Stimulated activated CD8-positive, alpha-beta memory T cell treated with anti-CD3 and anti-CD28 coated beads, Interleukin-12 subunit alpha, Interleukin-12 subunit beta, amount 100 ng/mL, for 24 hours (primary cell): ENCODE measurements at regions not wholly inside any gene's neighbourhood (a gene's known extent, or its start where the extent isn't known, plus 50 kb on each side); places are given as distances from the start of the nearest gene placed in this dataset.
"Not testable (repeated sequence)": the region's sequence is repeated elsewhere in the genome, so short reads cannot be mapped to it uniquely, and the experiment has no call there.

Experiments
- DNase-seq: peaks from one replicate; pipeline ENCODE4 v3.0.0-alpha.2; 2020; ENCODE audit errors: extremely low read depth

DNA sequence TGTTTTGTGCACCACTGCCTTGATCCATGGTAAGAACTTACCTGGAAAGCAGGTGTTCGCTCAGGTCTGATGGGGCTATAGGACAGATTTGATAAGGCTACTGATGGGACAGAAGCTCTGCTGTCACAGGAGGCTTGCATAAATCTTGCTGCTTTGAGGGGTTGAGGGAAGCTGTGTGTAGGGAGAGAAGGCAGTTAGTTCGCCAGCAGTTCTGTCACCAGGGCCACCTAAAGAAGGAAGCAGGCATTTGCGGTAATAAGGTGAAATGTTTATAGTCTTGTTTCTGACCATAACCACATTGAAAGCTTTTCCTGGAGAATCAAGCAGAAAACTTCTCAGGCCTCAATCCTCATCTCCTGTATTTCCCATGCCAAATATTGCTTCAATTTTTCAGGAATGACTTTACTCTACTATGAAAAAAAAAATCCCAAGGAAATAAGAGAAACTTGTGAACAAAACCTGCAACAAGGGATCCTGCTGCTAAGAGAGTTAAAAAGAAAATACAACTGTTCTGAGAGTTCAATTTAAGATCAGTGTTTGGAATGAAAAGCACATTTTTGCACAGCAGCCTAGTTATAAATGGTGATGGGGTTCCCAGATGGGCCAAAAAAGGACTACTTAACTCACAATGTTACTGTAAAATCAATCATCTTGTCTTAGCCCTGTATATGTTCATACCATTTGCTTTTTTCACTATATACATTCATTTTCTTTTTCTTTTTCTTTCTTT, 122.0 kb upstream of the RANBP3L start:
- no peak for DNase-seq

DNA sequence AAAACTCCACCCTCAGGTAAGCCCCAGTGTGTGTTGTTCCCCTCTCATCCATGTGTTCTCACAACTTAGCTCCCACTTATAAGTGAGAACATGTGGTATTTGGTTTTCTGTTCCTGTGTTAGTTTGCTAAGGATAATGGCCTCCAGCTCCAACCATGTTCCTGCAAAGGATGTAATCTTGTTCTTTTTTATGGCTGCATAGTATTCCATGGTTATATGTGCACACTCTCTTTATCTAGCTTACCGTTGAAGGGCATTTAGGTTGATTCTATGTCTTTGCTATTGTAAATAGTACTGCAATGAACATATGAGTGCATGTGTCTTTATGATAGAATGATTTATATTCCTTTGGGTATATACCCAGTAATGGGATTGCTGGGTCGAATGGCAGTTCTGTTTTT, 124.4 kb upstream of the RANBP3L start:
- DNase-seq, result not testable (repeated sequence)

DNA sequence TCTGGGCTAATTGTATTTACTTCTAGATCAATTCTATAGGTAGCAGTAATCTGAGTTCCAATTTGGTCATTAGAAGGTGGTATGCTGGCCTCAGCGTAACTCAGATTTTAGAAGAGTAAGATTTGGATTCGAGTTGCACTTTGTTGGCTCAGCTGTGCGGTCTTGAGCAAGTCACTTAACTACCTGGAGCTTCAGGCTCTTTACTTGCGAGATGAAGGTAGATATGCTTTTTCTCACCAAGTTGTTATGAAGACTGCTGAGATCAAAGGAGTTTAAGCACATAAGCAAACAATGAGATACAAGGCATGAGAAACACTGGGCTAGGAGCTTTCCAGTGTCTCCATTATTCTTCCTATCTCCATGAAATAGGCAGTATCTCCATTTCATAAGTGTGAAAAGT, 133.8 kb upstream of the RANBP3L start:
- no peak for DNase-seq

DNA sequence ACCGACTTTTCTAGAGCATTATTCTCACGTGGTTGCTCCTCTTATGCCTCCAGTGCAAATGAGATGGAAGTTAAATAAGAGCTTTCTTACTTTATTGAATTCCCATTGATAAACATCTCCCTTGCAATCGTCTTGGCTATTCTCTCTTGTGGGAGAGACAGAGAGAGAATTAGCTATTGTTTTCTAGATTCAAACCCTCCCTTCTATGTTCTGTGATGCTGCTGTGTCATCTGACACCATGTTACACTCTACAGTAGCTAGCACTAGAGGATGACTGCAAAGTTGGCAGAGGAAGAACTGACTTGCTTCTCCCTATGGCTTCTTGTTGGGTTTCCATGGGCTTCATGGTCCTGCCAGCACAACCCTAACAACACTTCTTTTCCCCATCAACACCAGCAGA, 134.6 kb upstream of the RANBP3L start:
- no peak for DNase-seq

DNA sequence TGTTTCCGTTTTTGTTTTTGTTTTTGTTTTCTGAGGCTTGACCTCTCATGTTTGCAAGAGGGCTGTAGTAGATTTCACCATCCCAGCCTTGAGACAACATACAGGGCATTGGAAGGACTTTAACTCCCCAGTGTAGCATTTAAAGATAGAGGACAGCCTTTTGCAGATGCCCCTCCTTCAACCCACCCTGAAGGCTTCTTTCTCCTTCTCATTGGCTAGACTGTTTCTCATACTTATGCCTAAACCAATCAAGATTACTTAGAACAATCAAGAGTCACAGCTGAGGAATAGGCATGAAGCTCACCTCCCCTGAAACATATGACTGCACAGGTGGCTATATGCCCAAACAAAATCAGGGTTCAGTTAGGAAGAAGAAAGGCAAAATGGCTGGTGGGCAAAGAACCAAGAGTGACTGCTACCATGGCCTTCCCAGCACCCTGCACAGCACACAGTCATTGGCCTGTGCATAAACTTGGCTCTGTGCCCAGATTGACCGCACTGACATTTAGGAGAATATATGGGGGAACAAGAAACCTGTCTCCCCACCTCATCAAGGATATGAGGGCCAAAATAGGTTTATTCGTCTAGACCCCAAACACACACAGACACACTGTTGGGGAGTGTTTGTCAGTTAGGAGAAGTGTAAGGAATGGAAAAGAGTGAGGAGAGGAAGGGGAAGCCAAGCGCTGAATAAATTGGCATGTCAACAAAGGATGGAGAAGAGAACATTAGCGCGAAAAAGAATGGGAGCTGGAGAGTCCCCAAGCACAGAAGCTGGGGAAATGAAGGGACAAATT, 137.3 kb upstream of the RANBP3L start:
- DNase-seq, result no peak

DNA sequence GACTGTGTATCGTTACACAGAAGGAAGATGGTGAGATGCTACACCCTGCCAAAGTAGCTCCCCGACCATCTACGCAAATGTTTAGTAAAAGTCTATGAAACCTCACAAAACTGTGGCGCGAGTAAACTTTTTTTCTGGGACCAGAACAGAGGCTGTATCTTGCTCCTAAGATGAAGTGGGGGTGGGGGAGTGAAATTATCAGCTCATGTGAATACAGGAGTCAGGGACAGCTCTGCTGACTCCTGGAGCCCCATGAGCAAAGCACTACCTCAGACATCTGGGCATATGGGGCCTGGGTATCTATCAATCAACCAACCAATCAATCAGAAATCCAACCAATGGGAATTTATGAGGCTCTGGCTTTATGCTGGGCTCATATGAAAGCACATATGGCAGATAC, 138.6 kb upstream of the RANBP3L start:
- no peak for DNase-seq

DNA sequence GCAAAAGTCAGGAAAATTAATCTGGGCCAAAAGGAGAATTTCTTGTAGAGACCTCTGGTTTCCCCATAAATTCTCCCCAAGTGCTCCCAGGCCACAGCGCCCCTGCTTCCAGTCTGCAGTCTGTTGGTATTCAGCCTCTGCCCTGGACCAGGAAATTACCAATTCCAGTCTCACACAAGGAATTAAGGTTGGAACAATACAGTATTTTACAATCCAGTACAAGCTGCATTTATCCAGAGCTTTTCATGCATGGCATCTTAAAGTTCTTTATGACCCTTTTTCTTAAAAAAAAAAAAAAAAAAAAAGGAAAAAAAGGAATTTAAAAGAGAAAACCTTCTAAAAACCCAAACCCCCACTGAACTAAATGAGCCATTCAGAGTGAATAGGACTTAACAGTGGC, 139.6 kb upstream of the RANBP3L start:
- no peak for DNase-seq

DNA sequence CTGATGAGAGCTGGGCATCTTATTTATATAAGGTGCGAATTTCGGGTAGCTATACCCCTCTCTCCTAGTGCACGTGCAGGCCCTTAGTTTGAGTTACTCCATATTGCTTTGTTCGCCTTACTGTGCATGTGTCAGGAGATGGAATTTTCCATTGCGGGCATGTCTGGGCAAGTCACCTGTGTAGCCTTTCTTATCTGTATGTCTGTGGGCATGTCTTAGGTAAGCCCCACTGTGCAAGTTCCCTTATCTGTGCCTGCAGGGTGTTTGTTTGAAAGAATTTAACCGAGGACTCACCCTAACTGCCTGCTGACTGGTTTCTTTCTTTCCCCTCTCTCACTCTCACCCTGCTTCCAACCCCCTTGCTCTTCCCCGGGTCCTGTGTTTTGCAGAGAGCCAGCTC, 140.7 kb upstream of the RANBP3L start:
- DNase-seq, result no peak

DNA sequence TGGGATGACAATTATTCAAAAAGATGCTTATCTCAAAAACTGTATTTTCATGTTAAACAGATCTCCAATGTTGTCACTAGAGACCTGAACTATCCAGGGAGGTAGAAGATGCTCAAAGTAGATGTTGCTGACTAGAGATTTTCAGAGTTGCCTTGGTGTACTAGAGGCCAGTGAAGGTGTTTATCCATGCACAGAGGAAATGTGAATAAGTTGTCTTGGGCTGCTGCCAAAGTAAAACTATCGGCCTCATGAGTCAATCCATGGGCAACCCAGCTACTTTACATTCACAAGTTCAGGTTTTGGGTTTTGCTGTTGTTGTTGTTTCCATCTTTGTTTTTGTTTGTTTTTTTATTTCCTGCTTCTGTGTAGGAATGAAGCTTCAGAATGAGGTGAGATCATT, 141.1 kb upstream of the RANBP3L start:
- DNase-seq, result no peak

DNA sequence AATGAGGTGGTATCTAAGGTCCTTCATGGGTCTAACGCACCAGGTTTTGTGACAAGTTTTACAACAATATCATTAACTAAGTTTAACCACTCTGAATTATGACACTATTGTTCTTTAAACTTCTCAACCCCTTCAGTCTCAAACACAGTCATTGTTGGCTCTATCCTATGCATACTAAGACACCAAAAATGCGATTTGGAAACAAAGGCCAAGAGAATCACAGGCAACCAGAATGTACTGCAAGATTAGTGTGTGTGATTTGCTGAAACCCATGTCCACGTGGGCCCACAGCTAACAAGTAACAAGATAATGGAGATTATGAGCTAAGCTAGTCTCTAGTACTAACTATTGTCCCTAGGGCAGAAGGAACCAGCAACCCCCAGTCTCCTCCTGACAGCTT, 142.2 kb upstream of the RANBP3L start:
- no peak for DNase-seq

DNA sequence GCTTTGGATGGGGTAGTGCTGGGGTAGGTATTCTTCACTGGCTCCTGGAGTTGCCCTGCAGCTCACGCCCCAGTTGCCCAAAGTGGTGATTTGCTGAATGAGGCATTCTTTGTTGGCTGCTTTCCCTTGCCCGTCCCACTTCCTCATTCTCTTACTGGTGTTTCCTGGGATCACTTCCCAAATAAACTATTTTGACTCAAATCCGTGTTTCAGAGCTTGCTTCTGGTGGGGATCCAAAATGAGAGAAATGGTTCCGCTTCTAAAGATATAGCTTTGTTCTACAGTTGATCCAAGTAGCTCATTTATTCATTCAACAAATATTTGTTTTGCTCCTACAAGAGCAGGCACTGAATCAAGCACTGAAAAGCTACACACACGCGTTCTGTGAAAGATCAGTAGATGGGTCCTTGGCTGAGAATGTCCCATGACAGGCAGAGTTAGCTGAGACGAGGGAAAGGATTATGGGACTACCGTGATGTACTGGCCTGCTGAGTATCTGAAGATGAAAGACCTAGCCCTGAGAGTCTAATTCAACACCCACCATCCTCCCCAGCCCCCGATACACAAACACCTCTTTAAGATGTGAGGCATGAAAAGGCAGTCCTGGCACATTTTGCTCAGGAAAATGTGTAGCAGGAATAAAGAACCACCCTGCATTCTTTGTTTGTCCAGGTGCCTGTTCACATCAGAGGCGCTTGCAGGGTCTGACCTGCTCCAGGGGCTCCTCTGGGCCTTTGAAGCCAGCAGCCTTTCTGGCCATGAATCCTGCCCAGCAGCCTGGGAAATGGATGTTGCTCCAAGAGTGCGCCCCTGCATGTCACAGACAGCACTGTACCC, 143.1 kb upstream of the RANBP3L start:
- no peak for DNase-seq

DNA sequence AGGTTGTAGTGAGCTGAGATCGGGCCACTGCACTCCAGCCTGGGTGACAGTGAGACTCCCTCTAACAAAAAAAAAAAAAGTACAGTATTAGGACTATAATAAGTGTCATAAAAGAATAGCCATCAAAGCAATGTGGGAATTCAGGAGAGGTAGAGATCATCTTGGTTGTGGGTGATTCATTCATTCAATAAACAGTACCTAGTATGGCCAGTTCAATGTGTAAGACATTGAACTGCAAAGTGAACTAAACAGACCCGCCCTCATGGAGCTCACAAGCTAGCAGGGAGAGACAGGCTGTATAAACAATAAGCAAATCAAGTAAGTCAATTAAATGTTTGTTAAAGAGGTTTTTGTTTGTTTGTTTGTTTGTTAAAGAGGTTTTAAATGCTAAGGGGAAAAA, 146.1 kb upstream of the RANBP3L start:
- no peak for DNase-seq

DNA sequence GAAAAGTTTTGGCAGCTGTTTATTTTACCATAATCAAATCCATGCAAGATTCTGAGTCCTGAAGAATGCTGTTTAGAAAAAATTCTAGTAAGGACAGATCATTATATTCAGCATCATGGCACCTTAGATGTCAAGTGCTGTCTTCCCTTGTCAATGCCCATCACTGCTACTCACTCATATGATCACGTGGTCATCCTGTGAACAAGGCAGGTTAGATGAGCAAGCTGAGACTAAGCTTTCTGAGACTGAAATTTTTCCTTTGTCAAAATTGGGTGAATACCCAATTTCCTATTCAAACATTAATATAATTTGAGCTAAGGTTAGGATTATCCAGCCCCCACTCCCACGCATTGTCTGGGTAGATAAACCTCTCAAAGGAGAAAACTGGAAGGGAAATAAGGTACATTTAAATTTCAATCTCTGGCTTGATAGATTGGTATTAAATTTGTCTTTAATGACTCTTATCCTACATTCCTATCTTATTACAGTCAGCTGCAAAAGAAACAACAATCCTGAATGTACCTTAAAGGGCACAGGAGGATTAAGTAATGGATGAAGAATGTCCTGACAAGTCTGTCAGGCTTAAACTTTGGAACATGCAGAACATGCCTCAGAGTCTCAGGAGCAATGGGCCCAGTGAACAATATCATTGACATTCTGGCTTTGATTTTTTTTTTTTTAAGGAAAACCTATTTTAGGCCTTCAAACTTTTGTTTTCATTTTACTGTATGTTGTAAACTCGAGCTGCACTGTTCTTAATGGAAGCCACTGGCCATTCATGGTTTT, 148.7 kb upstream of the RANBP3L start:
- DNase-seq, result no peak

DNA sequence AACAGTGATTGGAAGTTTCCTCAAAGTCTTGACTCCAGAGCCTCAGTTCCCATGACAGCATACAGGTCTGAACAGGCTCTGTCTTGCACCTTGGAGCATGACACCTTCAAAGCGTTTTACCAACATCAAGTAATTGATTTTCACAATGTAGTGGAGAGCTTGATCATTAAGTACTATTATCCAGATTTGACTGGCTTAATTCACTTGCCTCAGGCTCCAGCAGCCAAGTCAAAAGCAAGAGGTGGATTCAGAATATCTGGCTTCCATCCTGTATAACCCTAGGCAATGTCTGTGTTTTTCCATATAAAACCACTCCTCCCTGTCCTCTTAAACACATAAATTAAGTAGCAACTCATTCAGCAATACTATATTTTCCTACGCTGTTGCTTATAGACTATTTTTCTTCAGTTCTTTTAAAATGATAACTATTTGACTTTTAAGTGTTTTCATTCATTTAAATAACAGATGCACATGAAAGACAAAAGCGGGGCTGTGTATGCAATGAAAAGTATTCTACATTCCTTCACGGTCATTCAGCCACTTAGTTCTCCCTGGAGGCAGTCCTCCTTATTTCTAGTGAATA, 150.8 kb upstream of the RANBP3L start:
- no peak for DNase-seq

DNA sequence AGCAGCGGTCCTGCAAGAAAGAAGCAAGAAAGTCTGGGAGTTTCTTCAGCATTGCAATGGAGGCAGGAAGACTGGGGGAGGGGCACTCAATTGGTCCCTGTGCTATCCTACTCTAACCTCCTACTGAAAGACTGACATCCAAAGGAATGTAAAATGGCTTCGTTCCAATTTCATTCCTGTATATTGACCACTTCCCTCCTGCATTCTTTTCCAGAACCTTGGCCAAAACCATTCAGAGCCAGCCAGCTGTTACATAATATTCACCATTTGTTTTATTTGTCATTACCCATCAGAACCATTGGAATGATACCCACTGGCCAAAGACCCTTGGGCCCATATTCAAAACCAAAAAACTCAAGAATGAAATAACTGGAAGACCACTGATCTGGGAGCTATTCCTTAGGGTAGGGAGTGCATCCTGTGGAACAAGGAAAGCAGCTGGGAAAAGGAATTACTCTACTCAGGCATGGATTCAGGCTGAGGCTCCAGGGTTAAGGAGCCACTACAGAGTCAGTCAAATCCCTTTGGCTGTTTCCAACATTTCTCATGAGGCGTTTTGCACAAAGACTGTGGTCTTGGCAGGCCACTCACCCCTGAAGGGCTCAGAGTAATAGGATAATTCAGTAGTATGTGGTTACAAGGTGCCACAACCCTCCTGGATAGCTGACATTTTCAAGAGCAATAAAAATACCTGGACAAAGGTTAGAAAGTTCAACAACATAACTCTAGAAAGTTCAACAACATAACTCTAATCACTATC, 148.7 kb upstream of the SLC1A3 start:
- DNase-seq, result no peak

DNA sequence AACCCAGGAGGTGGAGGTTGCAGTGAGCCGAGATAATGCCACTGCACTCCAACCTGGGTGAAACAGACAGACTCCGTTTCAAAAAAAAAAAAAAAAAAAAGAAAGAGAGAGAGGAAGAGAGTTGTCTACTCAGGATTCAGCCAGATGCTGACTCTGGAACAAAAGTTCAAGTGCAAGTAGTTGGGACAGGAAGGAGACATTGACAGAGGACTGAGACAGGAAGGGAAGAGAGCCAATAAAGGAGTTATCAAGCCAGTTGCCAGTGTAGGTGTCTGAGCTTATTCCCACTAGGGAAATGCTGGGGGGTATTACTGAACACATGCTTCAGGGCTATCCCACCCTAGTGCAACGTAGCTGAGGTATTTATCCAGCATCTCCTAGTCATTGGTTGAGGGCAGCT, 147.7 kb upstream of the SLC1A3 start:
- DNase-seq, result no peak

DNA sequence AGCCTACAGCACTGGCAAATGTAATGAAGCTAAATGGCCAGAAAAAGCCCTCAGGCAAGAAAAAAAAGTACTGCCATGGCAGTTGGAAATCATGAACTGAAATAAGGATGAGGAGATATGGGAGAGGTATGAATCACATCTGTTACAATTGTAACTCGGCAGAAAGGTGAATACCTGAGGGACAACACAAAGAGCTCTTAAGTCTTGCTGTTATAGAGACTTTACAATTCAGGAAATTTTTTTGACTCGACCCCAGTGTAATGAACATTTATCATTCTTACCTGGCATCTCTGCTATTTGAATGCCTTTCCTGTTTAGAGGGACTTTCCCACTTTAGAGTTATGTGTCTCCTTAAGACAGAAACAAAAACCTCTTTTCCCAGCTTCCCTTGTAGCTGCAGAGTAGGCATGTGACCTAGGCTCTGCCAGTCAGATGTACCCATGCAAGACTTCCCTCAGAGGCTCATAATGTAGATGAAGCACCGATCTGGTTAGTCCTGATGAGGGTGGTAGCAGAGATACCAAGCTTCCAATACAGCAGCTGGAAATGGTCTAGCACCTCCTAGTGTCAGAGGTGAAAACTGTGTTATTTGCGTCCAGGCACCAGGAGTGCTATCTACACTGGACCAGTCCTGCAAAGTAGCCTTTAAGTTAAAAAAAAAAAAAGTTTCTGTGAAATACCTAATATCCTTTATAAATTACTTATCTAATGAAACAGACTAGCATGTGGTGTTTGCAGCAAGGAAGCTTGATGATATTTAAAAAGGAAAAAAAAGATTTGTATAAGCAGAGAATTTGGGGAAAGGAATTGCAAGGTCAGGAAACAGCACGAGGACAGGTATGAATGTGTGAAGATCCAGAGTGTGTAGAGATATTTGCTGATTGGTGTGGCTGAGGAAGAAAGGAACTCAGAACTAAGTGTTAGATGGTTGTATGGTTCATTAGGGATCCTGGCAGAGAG, 146.9 kb upstream of the SLC1A3 start:
- DNase-seq, result no peak

DNA sequence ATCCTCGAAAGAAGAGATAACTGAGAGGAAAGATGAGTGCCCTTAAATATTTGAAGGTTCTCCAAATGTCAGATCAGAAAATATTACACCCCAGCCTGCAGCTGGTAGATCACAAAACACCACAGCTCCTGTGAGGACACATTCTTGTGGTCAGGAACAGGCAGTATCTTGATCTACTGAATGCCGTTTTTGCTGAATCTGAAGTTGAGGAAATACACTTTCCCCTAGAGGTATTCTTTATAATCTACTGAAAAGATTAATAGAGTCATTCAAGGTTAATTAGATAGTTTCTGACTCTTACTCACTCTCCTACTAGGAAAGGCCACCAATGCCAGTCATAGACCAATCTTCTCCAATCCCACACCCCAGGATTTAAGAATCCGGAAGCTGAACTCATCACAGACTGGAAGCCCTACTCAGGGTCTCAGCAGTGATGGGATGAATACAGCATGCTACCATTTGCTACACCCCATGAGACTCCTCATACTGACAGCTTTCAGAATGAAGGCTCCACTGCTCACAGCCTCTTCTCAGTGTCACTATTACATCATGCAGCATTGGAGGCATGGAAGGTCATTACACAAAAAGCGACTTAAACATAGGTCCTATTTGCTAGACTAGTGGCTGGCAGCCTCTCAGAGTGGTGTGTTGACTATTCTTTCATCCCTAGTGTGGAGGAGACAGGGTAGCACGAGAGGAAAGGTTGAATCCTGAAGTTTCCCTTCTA, 143.9 kb upstream of the SLC1A3 start:
- no peak for DNase-seq

DNA sequence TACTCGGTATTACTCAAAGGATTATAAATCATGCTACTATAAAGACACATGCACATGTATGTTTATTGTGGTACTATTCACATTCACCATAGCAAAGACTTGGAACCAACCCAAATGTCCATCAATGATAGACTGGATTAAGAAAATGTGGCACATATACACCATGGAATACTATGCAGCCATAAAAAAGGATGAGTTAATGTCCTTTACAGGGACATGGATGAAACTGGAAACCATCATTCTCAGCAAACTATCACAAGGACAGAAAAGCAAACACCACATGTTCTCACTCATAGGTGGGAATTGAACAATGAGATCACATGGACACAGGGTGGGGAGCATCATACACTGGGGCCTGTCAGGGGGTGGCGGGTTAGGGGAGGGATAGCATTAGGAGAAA, 130.5 kb upstream of the SLC1A3 start:
- not testable (repeated sequence) for DNase-seq
